Activated T-cell treated with anti-CD3 and anti-CD28 coated beads, Interleukin-2, amount 50 U/mL, for 4 hours (primary cell): ENCODE measurements at regions not wholly inside any gene's neighbourhood (a gene's known extent, or its start where the extent isn't known, plus 50 kb on each side); places are given as distances from the start of the nearest gene placed in this dataset.
"Not testable (repeated sequence)": the region's sequence is repeated elsewhere in the genome, so short reads cannot be mapped to it uniquely, and the experiment has no call there.

Source experiments
- ATAC-seq, 2 donors: fragments of 200-7000 bp; cut with Tn5 transposase; one replicate each; pipeline ENCODE4 v1.10.0; 2021
- DNase-seq: peaks from one replicate; pipeline ENCODE4 v3.0.0-alpha.2; 2020
- H3K27me3 Mint-ChIP-seq: one replicate; pipeline ENCODE4 v1.8.0; 2021; ENCODE audit warnings: low read depth, mixed read lengths
- H3K36me3 Mint-ChIP-seq: one replicate; pipeline ENCODE4 v1.8.0; 2022; ENCODE audit warnings: mixed read lengths; ENCODE audit not compliant: insufficient read depth
- H3K4me1 Mint-ChIP-seq: one replicate; pipeline ENCODE4 v1.8.0; 2021; ENCODE audit warnings: low read depth, mixed read lengths
- H3K4me3 Mint-ChIP-seq: one replicate; pipeline ENCODE4 v1.8.0; 2021; ENCODE audit warnings: mild to moderate bottlenecking, moderate library complexity, mixed read lengths
- H3K9me3 Mint-ChIP-seq: one replicate; pipeline ENCODE4 v1.8.0; 2021; ENCODE audit warnings: mixed read lengths

DNA sequence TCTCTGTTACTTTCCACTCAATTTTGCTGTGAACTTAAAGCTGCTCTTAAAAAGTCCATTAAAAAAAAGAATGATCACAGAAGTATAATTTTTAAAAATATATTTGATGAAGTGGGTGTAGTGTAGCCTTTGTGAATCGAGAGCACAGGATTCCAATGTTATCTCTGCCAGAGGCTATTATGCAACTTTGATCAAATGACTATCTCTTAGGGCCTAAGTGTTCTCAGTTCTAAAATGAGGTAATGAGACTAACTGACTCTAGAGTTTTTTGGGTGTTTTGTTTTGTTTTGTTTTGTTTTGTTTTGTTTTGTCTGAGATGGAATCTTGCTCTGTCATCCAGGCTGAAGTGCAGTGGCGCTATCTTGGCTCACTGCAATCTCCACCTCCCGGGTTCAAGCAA lies 147.5 kb downstream of the FAM72C start:
- not testable (repeated sequence) for H3K36me3 Mint-ChIP-seq

DNA sequence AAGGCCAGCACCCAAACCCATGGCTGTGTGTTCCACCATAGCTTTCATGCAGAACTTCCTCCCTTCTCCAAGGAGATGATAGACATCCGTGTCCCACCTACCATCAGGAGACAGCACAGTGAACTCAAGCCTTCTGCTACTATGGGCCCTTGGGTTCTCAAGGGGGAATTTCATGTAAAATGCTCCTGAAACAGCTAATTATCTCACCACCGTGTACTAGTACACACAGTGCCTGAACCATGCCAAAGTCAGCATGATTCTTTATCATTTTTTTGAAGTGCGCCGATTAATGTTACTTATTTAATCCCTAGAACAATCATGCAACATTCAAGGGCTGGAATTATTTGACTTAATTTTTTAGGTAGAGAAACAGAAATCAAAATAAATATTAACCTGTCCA lies 151.7 kb downstream of the FAM72C start:
- H3K36me3 Mint-ChIP-seq, ATAC-seq, H3K4me3 Mint-ChIP-seq, H3K9me3 Mint-ChIP-seq, DNase-seq, H3K27me3 Mint-ChIP-seq, H3K4me1 Mint-ChIP-seq: not testable (repeated sequence)

More for the DNA sequence above, 147.5 kb downstream of the FAM72C start:
- not testable (repeated sequence) for H3K4me3 Mint-ChIP-seq, H3K4me1 Mint-ChIP-seq, H3K27me3 Mint-ChIP-seq, ATAC-seq, DNase-seq, H3K9me3 Mint-ChIP-seq

DNA sequence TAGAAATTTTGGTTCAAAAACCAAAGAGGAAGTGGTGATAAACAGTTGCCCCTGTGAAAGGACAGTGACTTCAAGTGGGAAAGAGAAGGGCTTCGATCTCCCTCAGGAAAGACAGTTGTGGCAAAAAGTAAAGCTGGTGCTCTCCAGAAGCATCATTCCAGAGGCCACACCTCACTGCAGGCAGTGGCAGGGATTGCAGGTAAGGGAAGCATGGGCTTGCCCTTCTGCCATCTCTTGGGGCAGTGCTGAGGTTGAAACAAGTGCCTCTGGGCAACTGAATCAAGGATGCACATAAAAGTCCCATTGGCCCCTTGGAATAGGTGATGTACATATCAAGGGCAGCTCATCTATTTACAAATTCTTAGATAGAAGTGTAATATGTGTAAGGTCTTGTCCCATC lies 155.4 kb downstream of the FAM72C start:
- not testable (repeated sequence) for H3K36me3 Mint-ChIP-seq, H3K27me3 Mint-ChIP-seq, H3K4me1 Mint-ChIP-seq, H3K9me3 Mint-ChIP-seq, ATAC-seq, DNase-seq, H3K4me3 Mint-ChIP-seq

DNA sequence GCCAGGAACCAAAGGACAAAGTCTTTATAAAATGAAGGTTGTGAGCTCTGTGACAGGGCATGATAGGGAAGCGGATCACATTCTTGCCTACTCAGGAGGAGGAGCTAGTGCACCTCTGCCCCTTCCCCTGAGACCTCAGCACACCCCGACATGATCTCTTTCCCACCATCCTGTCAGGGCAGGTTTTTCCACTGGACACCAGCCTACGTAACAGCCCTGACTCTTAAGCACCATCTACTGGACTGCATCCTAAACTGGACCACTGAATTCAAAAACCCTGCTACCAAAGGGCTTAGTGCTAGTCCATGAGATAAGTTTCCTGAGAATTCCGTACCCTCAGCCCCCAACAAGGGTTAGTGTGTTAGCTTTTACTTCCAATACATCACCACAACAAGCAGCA lies 166.4 kb downstream of the FAM72C start:
- not testable (repeated sequence) for H3K36me3 Mint-ChIP-seq, H3K4me3 Mint-ChIP-seq, H3K27me3 Mint-ChIP-seq, ATAC-seq, DNase-seq, H3K4me1 Mint-ChIP-seq, H3K9me3 Mint-ChIP-seq

DNA sequence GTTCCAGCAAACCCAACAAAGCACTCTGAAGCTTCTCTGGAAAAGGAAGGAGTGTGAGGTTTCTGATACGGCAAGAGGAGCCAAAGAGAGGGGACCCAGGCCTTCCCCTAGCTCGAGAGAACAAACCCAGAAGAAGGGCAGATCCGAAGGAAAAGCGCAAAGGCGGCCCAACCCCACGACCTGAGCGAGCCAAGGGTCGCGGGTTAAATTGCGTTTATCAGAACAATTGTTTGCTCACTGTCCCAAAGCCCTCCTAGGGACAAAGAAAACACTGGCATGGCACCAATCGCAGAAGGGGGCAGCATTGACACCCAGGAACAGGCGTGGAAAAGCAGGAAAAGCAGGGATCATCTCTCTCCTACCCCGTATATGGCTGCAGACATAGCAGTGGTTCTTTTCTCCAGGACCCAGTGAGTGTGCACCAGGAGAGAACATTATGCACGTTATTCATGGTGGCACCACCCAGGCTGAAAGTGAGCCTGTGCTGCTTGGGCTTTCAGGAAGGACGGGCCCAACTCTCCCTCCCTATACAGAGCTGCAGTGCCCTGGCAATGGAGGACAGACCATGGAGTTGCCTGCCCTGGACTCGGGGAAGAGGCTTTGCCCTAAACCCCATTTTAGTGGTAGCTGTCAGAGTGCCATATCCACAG lies 167.0 kb downstream of the FAM72C start:
- not testable (repeated sequence) for DNase-seq, H3K9me3 Mint-ChIP-seq, H3K4me1 Mint-ChIP-seq, H3K36me3 Mint-ChIP-seq, H3K27me3 Mint-ChIP-seq, H3K4me3 Mint-ChIP-seq, ATAC-seq

DNA sequence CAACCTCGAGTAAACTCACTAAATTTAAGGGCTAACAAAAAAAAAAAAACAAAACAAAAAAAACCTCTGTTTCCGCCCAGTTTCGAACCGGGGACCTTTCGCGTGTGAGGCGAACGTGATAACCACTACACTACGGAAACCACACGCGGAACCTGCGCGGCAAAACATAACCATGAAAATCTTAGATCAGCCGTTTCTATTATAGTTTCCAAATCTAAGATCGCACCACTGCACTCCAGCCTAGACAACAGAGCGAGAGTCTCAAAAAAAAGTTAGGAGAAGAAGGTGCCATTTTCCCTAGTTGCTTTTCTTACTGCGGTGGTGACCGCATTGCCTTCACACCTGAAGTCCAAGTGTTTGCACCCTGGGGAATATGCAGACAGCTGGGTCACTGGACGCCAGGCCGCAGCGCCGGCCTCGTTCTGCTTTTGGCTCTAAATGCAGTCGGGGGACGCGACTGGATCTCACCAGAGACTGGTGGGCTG lies 167.8 kb downstream of the FAM72C start:
- ATAC-seq = peak in 1 of 2 donors; percentile 38
- H3K36me3 Mint-ChIP-seq, DNase-seq, H3K9me3 Mint-ChIP-seq, H3K27me3 Mint-ChIP-seq, H3K4me1 Mint-ChIP-seq: not testable (repeated sequence)
- peak overlapping the region; percentile 63 for H3K4me3 Mint-ChIP-seq

DNA sequence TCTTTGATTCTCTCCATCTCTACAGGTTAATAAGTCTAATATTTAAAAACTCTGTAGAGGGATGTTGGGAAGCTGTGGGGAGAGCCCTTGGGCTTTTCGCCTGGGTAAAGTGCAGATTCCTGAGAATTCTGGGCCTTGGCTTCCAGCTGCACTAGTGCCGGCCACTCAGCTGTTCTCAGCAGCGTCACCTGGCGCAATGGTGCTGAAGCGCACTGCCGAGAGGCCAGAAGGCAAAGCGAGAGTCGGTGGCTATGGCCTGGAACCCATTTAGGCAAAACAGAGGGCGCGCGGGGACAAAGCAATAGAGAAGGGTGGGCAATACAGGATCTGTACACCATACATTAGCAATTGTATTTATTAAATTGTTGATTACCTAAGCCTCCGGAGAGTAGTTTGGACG lies 168.7 kb downstream of the FAM72C start:
- H3K27me3 Mint-ChIP-seq, H3K4me1 Mint-ChIP-seq, DNase-seq, ATAC-seq, H3K9me3 Mint-ChIP-seq, H3K4me3 Mint-ChIP-seq, H3K36me3 Mint-ChIP-seq: not testable (repeated sequence)

DNA sequence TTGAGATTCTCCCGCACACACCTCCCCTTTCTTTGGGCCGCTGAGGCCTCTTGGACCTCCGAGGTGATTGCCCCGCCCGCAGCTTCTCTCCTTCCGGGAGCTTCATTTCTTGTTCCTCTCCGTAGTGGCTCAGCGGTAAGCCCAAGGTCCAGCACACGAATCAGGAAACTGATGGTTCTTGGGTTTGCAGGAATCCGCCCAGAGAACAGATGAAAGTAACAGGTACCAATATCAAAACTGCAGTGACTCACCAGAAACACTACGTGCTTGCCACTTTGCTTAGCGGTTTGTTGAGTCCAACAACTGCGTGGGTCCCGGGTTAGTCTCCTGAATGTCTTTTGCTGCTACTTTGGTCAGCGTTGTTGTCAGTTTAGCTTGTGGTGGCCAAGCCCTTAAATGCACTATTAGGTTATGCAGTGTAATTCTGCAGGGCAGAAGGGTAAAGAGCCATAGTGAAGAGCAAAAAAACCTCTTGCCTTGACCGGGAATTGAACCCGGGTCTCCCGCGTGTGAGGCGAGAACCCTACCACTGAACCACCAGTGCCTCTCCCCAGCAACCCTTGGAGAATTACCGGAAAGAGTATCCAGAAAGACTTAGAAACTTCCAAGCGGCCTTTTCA lies 172.1 kb downstream of the FAM72C start:
- not testable (repeated sequence) for H3K4me1 Mint-ChIP-seq, DNase-seq, H3K4me3 Mint-ChIP-seq, H3K27me3 Mint-ChIP-seq, H3K9me3 Mint-ChIP-seq, H3K36me3 Mint-ChIP-seq
- ATAC-seq = peak; percentile 79 to 83

DNA sequence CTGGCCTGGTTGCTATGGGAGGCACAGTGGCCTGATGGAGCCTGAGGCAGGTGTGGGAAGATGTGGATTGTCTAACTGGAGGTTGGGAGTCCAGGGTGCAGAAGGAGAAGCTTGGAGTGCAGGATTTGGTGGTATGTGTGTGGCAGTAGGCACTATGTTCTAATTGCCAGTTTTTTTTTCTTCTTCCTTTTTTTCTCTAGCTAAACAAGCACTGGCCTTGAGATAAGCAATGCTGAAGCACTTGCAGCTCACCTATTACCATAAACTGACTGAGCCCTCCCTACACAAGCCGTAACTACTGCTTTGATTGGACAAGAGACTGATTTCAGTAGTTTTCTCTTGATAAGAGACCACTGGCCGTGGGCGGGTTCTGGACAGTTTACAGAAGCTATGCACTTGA lies 175.4 kb downstream of the FAM72C start:
- not testable (repeated sequence) for H3K4me3 Mint-ChIP-seq, H3K27me3 Mint-ChIP-seq, H3K36me3 Mint-ChIP-seq, H3K9me3 Mint-ChIP-seq, H3K4me1 Mint-ChIP-seq, DNase-seq, ATAC-seq

DNA sequence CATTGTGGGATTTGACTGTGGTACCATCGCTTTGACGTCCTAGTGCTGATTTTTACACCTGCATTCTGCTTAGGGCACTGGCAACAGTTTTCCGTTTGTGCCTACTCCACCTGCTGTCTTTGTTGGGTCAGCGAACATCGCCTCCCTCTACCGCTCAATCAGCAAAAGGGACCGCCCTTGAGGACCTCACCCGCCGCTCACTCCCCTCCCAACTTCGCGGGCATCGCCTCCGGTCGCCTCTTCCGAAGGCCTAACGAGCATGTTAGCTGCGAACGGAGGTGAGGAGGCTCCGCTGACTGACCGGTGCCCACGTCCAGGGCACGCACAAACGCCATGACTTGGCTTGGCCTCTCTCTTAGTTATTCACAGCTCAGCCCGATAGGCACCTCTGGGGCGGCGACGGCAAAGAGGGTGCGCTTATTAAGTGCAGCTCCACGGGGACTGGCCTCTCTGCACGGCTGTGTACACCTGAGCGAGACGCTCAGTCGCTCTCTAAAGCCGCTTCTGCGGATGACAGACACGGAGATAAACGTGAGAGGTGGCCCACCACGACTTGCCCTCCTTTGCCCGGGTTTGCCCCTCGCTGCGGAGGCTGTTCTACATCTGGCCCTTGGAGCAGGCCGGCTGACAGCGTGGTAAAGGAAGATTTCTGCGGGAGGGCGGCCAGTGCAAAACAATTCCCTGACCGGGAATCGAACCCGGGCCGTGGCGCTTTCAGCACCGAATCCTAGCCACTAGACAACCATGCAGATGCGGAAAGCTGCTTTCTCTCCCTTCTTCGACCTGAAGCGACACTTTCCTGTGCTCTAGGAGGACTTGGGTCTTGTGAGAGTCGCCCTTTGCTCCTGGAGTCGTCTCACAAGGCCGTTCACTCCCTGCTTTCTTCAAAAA lies 179.5 kb downstream of the FAM72C start:
- H3K27me3 Mint-ChIP-seq, H3K4me3 Mint-ChIP-seq, H3K36me3 Mint-ChIP-seq, H3K4me1 Mint-ChIP-seq, DNase-seq, H3K9me3 Mint-ChIP-seq: not testable (repeated sequence)
- peak; percentile 80 to 83 for ATAC-seq

DNA sequence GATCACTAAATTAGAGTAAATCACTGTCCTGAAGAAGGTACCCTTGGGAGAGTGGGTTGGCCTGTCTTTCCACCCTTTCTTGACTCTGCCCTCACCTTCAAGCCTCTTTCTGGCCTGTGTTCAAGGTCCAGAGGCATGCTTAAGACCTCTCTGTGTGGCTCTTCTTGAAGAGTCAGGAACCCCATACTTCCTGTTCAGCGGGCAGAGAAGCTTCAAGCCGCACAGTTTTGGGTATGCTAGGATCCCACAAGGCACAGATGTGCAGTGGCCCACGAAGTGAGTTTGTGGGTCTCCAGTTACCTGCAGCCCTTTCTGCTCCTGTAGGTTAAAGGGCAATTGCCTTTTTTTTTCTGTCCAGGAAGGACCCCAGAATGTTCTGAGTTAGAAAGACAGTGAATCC lies 185.4 kb downstream of the FAM72C start:
- not testable (repeated sequence) for ATAC-seq, H3K27me3 Mint-ChIP-seq, DNase-seq, H3K36me3 Mint-ChIP-seq, H3K4me3 Mint-ChIP-seq, H3K4me1 Mint-ChIP-seq, H3K9me3 Mint-ChIP-seq

DNA sequence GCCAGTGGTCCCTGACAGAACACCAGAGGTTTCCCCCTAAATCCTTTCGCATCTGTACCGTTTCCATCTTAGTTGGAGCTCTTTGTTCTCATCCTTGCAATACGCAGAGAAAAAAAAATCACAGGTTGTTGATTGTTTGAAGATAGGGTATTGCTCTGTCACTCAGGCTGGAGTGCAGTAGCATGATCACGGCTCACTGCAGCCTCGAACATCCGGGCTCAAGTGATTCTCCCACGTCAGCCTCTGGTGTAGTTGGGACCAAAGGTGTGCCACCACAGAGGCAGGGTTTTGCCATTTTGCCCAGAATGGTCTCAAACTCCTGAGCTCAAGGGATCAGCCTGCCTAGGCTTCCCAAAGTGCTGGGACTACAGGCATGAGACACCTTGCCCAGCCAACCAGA lies 185.9 kb downstream of the FAM72C start:
- not testable (repeated sequence) for H3K9me3 Mint-ChIP-seq, H3K27me3 Mint-ChIP-seq, H3K4me1 Mint-ChIP-seq, DNase-seq, H3K36me3 Mint-ChIP-seq, H3K4me3 Mint-ChIP-seq, ATAC-seq

DNA sequence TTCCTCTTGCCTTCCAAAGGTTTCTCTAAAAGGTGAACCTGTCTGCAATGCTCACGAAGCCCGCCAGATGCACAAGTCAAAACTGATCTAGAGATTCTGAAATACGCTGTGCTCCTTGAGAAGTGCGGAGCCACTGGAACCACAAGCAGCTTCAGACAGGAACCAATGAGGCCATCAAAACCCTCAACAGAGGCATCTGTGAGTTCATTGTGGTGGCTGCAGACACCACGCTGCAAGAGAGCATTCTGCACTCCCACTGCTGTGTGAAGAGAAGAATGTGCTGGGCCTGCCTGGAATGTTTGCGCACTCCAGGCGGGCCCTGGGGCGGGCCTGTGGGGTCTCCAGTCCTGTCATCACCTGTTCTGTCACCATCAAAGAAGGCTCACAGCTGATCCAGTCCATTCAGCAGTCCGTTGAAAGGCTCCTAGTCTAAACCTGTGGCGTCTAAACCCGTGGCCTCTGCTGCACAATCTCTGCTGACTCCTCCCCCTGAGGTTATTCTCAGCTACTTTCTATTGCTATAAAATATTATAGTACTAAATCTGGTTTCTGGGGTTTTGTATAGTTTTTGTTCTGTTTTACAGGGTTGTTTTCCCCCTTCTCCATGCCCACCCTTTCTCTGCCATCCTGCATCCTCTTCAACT lies 187.4 kb downstream of the FAM72C start:
- not testable (repeated sequence) for DNase-seq, H3K36me3 Mint-ChIP-seq, H3K27me3 Mint-ChIP-seq, H3K4me1 Mint-ChIP-seq, H3K4me3 Mint-ChIP-seq, H3K9me3 Mint-ChIP-seq
- ATAC-seq = peak; percentile 52 to 55

DNA sequence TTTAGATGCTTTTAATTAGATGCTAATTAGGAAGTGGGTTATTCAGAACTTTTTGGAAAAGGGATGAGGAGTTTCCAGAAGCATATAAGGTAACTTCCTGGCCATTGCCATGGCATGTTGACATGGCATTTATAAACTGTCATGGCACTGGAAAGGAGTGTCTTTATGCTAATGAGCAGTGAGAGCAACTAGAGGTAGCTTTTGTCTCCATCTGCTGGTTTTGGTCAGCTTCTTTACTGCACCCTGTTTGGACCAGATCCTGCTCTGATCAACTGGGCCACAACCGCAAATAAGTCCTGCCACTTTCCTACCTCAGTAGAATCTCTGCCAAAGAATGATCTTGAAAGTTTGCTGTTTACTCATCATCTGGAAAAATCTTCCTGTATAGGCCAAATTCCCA lies 193.6 kb downstream of the FAM72C start:
- not testable (repeated sequence) for H3K36me3 Mint-ChIP-seq, H3K4me1 Mint-ChIP-seq, H3K4me3 Mint-ChIP-seq, H3K9me3 Mint-ChIP-seq, DNase-seq, H3K27me3 Mint-ChIP-seq
- ATAC-seq = peak; percentile 60 to 67
